Jurkat, Clone E6-1 (cell line): ENCODE measurements at regions not wholly inside any gene's neighbourhood (a gene's known extent, or its start where the extent isn't known, plus 50 kb on each side); places are given as distances from the start of the nearest gene placed in this dataset.
A peak's percentile ranks its signal among the peaks of the same experiment; 100 is the strongest.

ENCODE experiments used
- DNase-seq: peaks from one replicate; pipeline ENCODE4 v3.0.0-alpha.2; 2011; ENCODE audit warnings: low read depth, low spot score
- H3K4me3 ChIP-seq: 2 replicates; pipeline ENCODE4 v1.5.1; 2011; ENCODE audit warnings: mild to moderate bottlenecking, low read length, control low read depth, moderate library complexity

DNA sequence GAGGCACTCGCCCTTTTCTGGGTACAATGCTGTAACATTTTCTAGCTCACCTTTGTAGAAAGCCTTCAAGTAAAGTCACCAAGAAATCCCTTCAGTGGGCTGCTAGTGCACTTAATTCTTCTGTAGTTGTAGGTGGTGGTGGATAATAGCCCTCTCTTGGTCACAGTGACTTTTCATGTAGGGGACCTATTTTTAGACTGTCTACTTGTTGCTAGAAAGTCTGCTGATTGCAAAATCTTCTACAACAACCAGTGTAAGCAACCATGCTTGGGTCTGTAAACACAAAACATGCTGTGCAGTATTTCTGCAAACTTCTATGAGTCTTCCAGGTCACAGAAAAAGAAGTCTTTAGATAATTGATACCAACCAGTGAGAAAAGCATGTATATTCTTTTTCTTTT is 55.6 kb downstream of the PBDC1 start:
- DNase-seq, result no peak
- H3K4me3 ChIP-seq, result no peak overlapping the region

DNA sequence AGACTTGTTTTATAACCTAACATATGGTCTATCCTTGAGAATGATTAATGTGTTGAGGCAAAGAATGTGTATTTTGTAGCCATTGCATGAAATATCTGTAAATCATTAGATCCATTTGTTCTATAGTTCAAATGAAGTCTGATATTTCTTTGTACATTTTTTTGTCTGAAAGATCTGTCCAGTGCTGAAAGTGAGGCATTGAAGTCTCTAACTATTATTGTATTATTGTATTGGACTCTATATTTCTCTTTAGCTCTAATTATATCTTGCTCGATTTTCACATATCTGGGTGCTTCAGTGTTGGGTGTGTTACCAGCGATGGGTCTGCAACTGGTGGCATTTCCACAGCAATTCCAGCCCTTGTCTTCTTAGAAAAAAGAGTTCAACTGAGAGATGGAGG is 76.0 kb downstream of the PBDC1 start:
- DNase-seq, result no peak

DNA sequence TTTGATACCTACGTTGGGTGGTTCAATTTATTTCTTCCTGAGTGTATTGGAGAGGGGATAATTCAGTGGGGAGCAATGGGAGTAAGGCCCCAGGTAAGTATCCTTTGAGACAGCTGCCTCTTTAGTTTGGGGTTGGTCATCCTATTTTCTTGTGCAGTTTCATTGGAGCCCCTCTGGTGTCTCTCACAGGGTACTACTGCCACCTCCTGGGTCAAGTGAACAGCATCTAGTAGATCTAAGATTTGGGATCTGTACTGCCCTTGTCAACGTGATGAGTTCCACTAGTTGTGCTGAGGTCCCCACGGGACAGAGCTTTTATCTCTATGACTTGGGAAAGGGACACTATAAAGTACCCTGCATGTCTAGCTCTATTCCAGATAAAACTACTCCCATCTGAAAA is 80.6 kb downstream of the PBDC1 start:
- peak; percentile 5 for DNase-seq
- H3K4me3 ChIP-seq, result no peak overlapping the region

More for the DNA sequence above, 76.0 kb downstream of the PBDC1 start:
- H3K4me3 ChIP-seq, result no peak overlapping the region

DNA sequence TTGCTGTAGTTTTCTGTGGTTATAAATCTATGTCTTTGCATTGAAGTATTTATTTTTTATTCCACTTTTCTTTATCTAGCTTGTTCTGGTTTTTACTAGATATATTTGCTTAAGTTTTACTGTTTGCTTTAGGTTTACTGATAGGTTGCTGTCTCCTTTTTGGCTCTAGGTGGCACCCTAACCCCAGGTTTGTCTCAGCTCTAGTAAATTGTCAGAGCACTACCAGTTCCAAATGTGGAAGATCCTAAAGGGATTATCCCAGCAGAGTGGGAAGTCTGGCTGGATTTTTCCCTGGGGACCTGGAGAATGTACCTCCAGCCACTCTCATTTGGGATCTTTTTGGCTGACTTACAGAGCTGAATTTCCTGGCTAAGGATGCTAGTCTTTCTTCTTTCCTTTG is 106.1 kb downstream of the PBDC1 start:
- peak; percentile 27 for DNase-seq
- H3K4me3 ChIP-seq, result no peak overlapping the region
